DOHH2 (cell line): ENCODE measurements at regions not wholly inside any gene's neighbourhood (a gene's known extent, or its start where the extent isn't known, plus 50 kb on each side); places are given as distances from the start of the nearest gene placed in this dataset.

Experiments used
- H3F3A ChIP-seq: fragments of 200-600 bp; sonication (generic), shearing (Covaris generic); 2 replicates; pipeline ENCODE4 v1.6.0; 2016; ENCODE audit warnings: antibody characterized with exemption, mild to moderate bottlenecking; ENCODE audit not compliant: control insufficient read depth, insufficient read depth
- H3K27ac ChIP-seq: fragments of 200-600 bp; sonication (generic); 2 replicates; pipeline ENCODE4 v1.5.1; 2014; ENCODE audit warnings: low read depth, mild to moderate bottlenecking, low read length, moderate library complexity
- H3K27me3 ChIP-seq: fragments of 200-600 bp; sonication (generic); 2 replicates; pipeline ENCODE4 v1.6.1; 2014; ENCODE audit warnings: mild to moderate bottlenecking, low read length, mixed read lengths; ENCODE audit not compliant: control insufficient read depth
- H3K36me3 ChIP-seq: fragments of 200-600 bp; sonication (generic); 2 replicates; pipeline ENCODE4 v1.6.1; 2014; ENCODE audit warnings: mild to moderate bottlenecking, low read length, moderate library complexity, mixed read lengths; ENCODE audit not compliant: control insufficient read depth
- H3K4me1 ChIP-seq: fragments of 200-600 bp; sonication (generic); 2 replicates; pipeline ENCODE4 v1.6.1; 2014; ENCODE audit warnings: mild to moderate bottlenecking, low read length, mixed read lengths; ENCODE audit not compliant: control insufficient read depth
- H3K4me2 ChIP-seq: fragments of 200-600 bp; sonication (generic); 2 replicates; pipeline ENCODE4 v1.6.0; 2014; ENCODE audit warnings: mild to moderate bottlenecking, low read length, moderate library complexity
- H3K4me3 ChIP-seq: fragments of 200-600 bp; sonication (generic); 2 replicates; pipeline ENCODE4 v1.5.1; 2014; ENCODE audit warnings: mild to moderate bottlenecking, low read length, mixed read lengths
- H3K79me2 ChIP-seq: fragments of 200-600 bp; sonication (generic); 2 replicates; pipeline ENCODE4 v1.6.1; 2014; ENCODE audit warnings: mild to moderate bottlenecking, low read length, mixed read lengths; ENCODE audit not compliant: control insufficient read depth
- H3K9me2 ChIP-seq: fragments of 200-600 bp; sonication (generic); replicated peaks from 2 replicates; pipeline ENCODE4 v1.6.1; 2014; ENCODE audit warnings: mild to moderate bottlenecking, low read length, mixed read lengths; ENCODE audit not compliant: control insufficient read depth
- H3K9me3 ChIP-seq: fragments of 200-600 bp; sonication (generic); 2 replicates; pipeline ENCODE4 v1.6.1; 2014; ENCODE audit warnings: antibody characterized with exemption, low read length, mixed read lengths; ENCODE audit not compliant: control insufficient read depth, insufficient read depth
- H4K20me1 ChIP-seq: fragments of 200-600 bp; sonication (generic); 2 replicates; pipeline ENCODE4 v1.6.0; 2014; ENCODE audit warnings: low read depth, mild to moderate bottlenecking, antibody characterized with exemption, low read length, moderate library complexity; ENCODE audit not compliant: control insufficient read depth, insufficient read depth
- EZH2phosphoT487 ChIP-seq: fragments of 200-600 bp; sonication (generic); IDR thresholded peaks from 2 replicates; pipeline ENCODE4 v1.6.1; 2017; ENCODE audit warnings: borderline replicate concordance, mild to moderate bottlenecking, antibody characterized with exemption, low read length, moderate library complexity, mixed read lengths
- TF ChIP-seq, protein P1 (sequence below): fragments of 200-600 bp; sonication (generic); IDR thresholded peaks from one replicate; pipeline ENCODE4 v1.5.1; 2014; ENCODE audit warnings: antibody characterized with exemption, mild to moderate bottlenecking, low read depth, low read length; ENCODE audit not compliant: poor library complexity, severe bottlenecking

- Histone ChIP-seq H3K27me3 (no peaks in the 10 kb centered on the region), H3K4me3 (no peak overlapping the region), H3K9me2 (no peaks in the 10 kb centered on the region), H4K20me1 (no peaks in the 10 kb centered on the region), H3F3A (no peaks in the 10 kb centered on the region), H3K4me2 (no peak overlapping the region), H3K27ac (no peak overlapping the region), H3K36me3 (no peaks in the 10 kb centered on the region), H3K4me1 (no peaks in the 10 kb centered on the region), H3K9me3 (no peaks in the 10 kb centered on the region), H3K79me2 (no peaks in the 10 kb centered on the region)
- TF ChIP-seq EZH2phosphoT487, result no peak
- TF ChIP-seq, protein P1, sequence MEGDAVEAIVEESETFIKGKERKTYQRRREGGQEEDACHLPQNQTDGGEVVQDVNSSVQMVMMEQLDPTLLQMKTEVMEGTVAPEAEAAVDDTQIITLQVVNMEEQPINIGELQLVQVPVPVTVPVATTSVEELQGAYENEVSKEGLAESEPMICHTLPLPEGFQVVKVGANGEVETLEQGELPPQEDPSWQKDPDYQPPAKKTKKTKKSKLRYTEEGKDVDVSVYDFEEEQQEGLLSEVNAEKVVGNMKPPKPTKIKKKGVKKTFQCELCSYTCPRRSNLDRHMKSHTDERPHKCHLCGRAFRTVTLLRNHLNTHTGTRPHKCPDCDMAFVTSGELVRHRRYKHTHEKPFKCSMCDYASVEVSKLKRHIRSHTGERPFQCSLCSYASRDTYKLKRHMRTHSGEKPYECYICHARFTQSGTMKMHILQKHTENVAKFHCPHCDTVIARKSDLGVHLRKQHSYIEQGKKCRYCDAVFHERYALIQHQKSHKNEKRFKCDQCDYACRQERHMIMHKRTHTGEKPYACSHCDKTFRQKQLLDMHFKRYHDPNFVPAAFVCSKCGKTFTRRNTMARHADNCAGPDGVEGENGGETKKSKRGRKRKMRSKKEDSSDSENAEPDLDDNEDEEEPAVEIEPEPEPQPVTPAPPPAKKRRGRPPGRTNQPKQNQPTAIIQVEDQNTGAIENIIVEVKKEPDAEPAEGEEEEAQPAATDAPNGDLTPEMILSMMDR, result no peak
Observed at GRCh38 chr4:156495836-156496235, 475.8 kb downstream of the PDGFC start.

DNA sequence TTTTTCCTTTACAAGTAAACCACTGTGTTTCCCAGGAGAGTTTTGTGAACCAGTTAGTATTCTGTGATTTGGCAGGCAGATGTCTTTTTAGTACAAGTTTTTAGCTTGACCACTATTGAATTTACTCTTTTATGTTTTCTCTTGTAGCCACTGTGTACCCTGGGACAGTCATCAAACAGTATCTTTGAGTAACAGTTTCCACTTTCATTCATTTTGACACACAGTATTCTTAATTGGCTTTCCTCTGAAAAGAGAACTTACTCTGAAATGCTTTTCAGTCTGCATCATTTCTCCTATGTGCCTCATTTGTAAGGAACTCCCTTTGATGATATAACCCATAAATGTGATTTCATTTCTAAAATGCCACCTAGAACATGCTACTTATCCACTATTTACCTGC is 476.5 kb downstream of the PDGFC start:
- H3K4me1 ChIP-seq, result no peaks in the 10 kb centered on the region
- H4K20me1 ChIP-seq, result no peaks in the 10 kb centered on the region
- H3F3A ChIP-seq, result no peaks in the 10 kb centered on the region
- no peak overlapping the region for H3K4me2 ChIP-seq
- no peaks in the 10 kb centered on the region for H3K36me3 ChIP-seq
- no peaks in the 10 kb centered on the region for H3K79me2 ChIP-seq
- H3K9me2 ChIP-seq, result no peaks in the 10 kb centered on the region
- no peak for TF ChIP-seq EZH2phosphoT487
- TF ChIP-seq, protein P1, result no peak
- no peaks in the 10 kb centered on the region for H3K27me3 ChIP-seq
- no peak overlapping the region for H3K4me3 ChIP-seq
- H3K9me3 ChIP-seq, result no peaks in the 10 kb centered on the region
- H3K27ac ChIP-seq, result no peak overlapping the region

GRCh38 chr4:156493858-156494257 is 477.7 kb downstream of the PDGFC start:
- no peak overlapping the region for H3K4me3 ChIP-seq
- no peaks in the 10 kb centered on the region for H3K4me1 ChIP-seq
- H3K27ac ChIP-seq, result no peak overlapping the region
- H3F3A ChIP-seq, result no peaks in the 10 kb centered on the region
- no peak overlapping the region for H3K4me2 ChIP-seq
- H3K9me2 ChIP-seq, result no peaks in the 10 kb centered on the region
- TF ChIP-seq, protein P1, result no peak
- TF ChIP-seq EZH2phosphoT487, result no peak
- H3K9me3 ChIP-seq, result no peaks in the 10 kb centered on the region
- H3K79me2 ChIP-seq, result no peaks in the 10 kb centered on the region
- no peaks in the 10 kb centered on the region for H4K20me1 ChIP-seq
- H3K27me3 ChIP-seq, result no peaks in the 10 kb centered on the region
- H3K36me3 ChIP-seq, result no peaks in the 10 kb centered on the region

DNA sequence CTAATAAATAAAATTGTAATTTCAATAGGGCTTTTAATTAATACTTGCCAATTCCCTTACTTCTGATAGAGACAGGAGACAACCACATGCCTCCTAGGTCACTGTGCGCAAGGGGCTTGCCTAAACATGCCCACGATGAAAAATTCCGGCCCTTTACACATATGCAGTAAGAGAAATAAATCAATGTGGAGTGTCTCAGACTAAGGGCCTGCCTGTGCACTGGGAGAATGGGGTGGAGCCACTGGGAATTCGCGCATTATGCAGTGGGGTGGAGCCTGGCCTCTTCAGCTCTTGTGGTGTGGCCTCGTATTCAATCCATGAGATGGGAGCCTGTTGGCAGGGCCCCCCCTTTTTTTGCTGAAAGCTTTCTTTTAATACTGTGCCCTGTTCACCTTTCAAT is 484.5 kb downstream of the PDGFC start:
- no peak overlapping the region for H3K4me2 ChIP-seq
- H4K20me1 ChIP-seq, result no peaks in the 10 kb centered on the region
- no peak overlapping the region for H3K4me3 ChIP-seq
- no peaks in the 10 kb centered on the region for H3K4me1 ChIP-seq
- no peaks in the 10 kb centered on the region for H3K9me2 ChIP-seq
- H3K27ac ChIP-seq, result no peak overlapping the region
- no peaks in the 10 kb centered on the region for H3K36me3 ChIP-seq
- no peaks in the 10 kb centered on the region for H3K27me3 ChIP-seq
- no peaks in the 10 kb centered on the region for H3F3A ChIP-seq
- H3K9me3 ChIP-seq, result no peaks in the 10 kb centered on the region
- no peak for TF ChIP-seq EZH2phosphoT487
- TF ChIP-seq, protein P1, result no peak
- no peaks in the 10 kb centered on the region for H3K79me2 ChIP-seq
